Epithelial cell of proximal tubule (primary cell): ENCODE measurements at regions not wholly inside any gene's neighbourhood (a gene's known extent, or its start where the extent isn't known, plus 50 kb on each side); places are given as distances from the start of the nearest gene placed in this dataset.
"Not testable (repeated sequence)": the region's sequence is repeated elsewhere in the genome, so short reads cannot be mapped to it uniquely, and the experiment has no call there.

Experiments
- DNase-seq: peaks from one replicate; pipeline ENCODE4 v3.0.0-alpha.2; 2011; ENCODE audit warnings: low read depth
- H3K4me3 ChIP-seq: 2 replicates; pipeline ENCODE4 v1.5.1; 2011; ENCODE audit warnings: low read depth, mild to moderate bottlenecking, low read length
- CTCF ChIP-seq: conservative IDR thresholded peaks from 2 replicates; pipeline ENCODE4 v1.5.1; 2012; ENCODE audit warnings: low read depth, mild to moderate bottlenecking, low read length

- no peak overlapping the region for H3K4me3 ChIP-seq
- DNase-seq: no peak
- no peak for TF ChIP-seq CTCF
Observed at GRCh38 chr13:83765796-83766195, 116.5 kb downstream of the SLITRK1 start.

- no peak overlapping the region for H3K4me3 ChIP-seq
- DNase-seq: no peak
- TF ChIP-seq CTCF: no peak
Observed at GRCh38 chr13:83761631-83762030, 120.6 kb downstream of the SLITRK1 start.

- DNase-seq, H3K4me3 ChIP-seq: not testable (repeated sequence)
Observed at GRCh38 chr13:83755210-83755609, 127.1 kb downstream of the SLITRK1 start.

- TF ChIP-seq CTCF: no peak
- DNase-seq: no peak
- no peak overlapping the region for H3K4me3 ChIP-seq
Observed at GRCh38 chr13:83753912-83754624, 128.2 kb downstream of the SLITRK1 start.

- TF ChIP-seq CTCF: no peak
- no peak for DNase-seq
- no peak overlapping the region for H3K4me3 ChIP-seq
Observed at GRCh38 chr13:83752141-83752540, 130.1 kb downstream of the SLITRK1 start.

- TF ChIP-seq CTCF: no peak
- no peak for DNase-seq
Observed at GRCh38 chr13:83740622-83741021, 141.7 kb downstream of the SLITRK1 start.

GRCh38 chr13:83738407-83738806 lies 143.9 kb downstream of the SLITRK1 start:
- no peak for TF ChIP-seq CTCF
- no peak for DNase-seq
- H3K4me3 ChIP-seq: no peak overlapping the region

More at GRCh38 chr13:83740622-83741021, 141.7 kb downstream of the SLITRK1 start:
- H3K4me3 ChIP-seq: no peak overlapping the region
